Glutamatergic neuron (in vitro differentiated cells): ENCODE measurements at regions not wholly inside any gene's neighbourhood (a gene's known extent, or its start where the extent isn't known, plus 50 kb on each side); places are given as distances from the start of the nearest gene placed in this dataset.

Experiments used
- DNase-seq: peaks from one replicate; pipeline ENCODE4 v3.0.0; 2022
- H3K27ac Mint-ChIP-seq: one replicate; pipeline ENCODE4 v1.8.0; 2020; ENCODE audit warnings: mild to moderate bottlenecking, mixed read lengths, inconsistent platforms; ENCODE audit not compliant: unreplicated experiment
- H3K27me3 Mint-ChIP-seq: one replicate; pipeline ENCODE4 v1.8.0; 2020; ENCODE audit warnings: mild to moderate bottlenecking, moderate library complexity, mixed read lengths, inconsistent platforms; ENCODE audit not compliant: unreplicated experiment
- H3K36me3 Mint-ChIP-seq: one replicate; pipeline ENCODE4 v1.8.0; 2020; ENCODE audit warnings: mild to moderate bottlenecking, mixed read lengths, inconsistent platforms; ENCODE audit not compliant: unreplicated experiment
- H3K4me1 Mint-ChIP-seq: one replicate; pipeline ENCODE4 v1.8.0; 2020; ENCODE audit warnings: mild to moderate bottlenecking, low read depth, mixed read lengths, inconsistent platforms; ENCODE audit not compliant: unreplicated experiment
- H3K4me3 Mint-ChIP-seq: one replicate; pipeline ENCODE4 v1.8.0; 2020; ENCODE audit warnings: mild to moderate bottlenecking, mixed read lengths, inconsistent platforms; ENCODE audit not compliant: unreplicated experiment
- H3K9me3 Mint-ChIP-seq: one replicate; pipeline ENCODE4 v1.8.0; 2020; ENCODE audit warnings: mild to moderate bottlenecking, moderate library complexity, mixed read lengths, inconsistent platforms; ENCODE audit not compliant: unreplicated experiment
- CTCF ChIP-seq: fragments of 200-600 bp; sonication (generic); IDR thresholded peaks from one replicate; pipeline ENCODE4 v1.5.0; 2021; ENCODE audit not compliant: partially characterized antibody, unreplicated experiment

GRCh38 chr2:67733517-67733916, 329.3 kb downstream of the C1D start:
- Mint-ChIP-seq H3K27me3 (no peaks in the 10 kb centered on the region), H3K9me3 (no peaks in the 10 kb centered on the region), H3K4me1 (no peaks in the 10 kb centered on the region), H3K27ac (no peak overlapping the region), H3K36me3 (peaks cover 2% of the 10 kb centered on the region), H3K4me3 (no peak overlapping the region)
- peak; percentile 50 for DNase-seq
- peak; percentile 17 for TF ChIP-seq CTCF

- Mint-ChIP-seq H3K4me1 (peaks cover 6% of the 10 kb centered on the region), H3K9me3 (peaks cover 2% of the 10 kb centered on the region)
These were observed 310.6 kb downstream of the C1D start for GRCh38 chr2:67752199-67752598.

GRCh38 chr2:67752969-67753368, 309.8 kb downstream of the C1D start:
- DNase-seq, result no peak
- no peak for TF ChIP-seq CTCF
- peaks cover 5% of the 10 kb centered on the region for H3K27me3 Mint-ChIP-seq
- peaks cover 6% of the 10 kb centered on the region for H3K4me1 Mint-ChIP-seq
- no peak overlapping the region for H3K4me3 Mint-ChIP-seq
- H3K36me3 Mint-ChIP-seq, result no peaks in the 10 kb centered on the region
- no peak overlapping the region for H3K27ac Mint-ChIP-seq
- peaks cover 2% of the 10 kb centered on the region for H3K9me3 Mint-ChIP-seq

More at GRCh38 chr2:67752199-67752598, 310.6 kb downstream of the C1D start:
- no peak for TF ChIP-seq CTCF
- H3K36me3 Mint-ChIP-seq, result no peaks in the 10 kb centered on the region
- H3K4me3 Mint-ChIP-seq, result no peak overlapping the region
- DNase-seq, result no peak
- H3K27ac Mint-ChIP-seq, result no peak overlapping the region
- H3K27me3 Mint-ChIP-seq, result peaks cover 5% of the 10 kb centered on the region

- peaks cover 2% of the 10 kb centered on the region for H3K9me3 Mint-ChIP-seq
These were observed 307.5 kb downstream of the C1D start for GRCh38 chr2:67755156-67755882.

More at GRCh38 chr2:67755156-67755882, 307.5 kb downstream of the C1D start:
- no peak for TF ChIP-seq CTCF
- no peak for DNase-seq
- H3K4me1 Mint-ChIP-seq, result peaks cover 6% of the 10 kb centered on the region
- H3K36me3 Mint-ChIP-seq, result no peaks in the 10 kb centered on the region
- no peak overlapping the region for H3K27ac Mint-ChIP-seq
- H3K4me3 Mint-ChIP-seq, result no peak overlapping the region
- H3K27me3 Mint-ChIP-seq, result peaks cover 5% of the 10 kb centered on the region
